IMR-90 (cell line): ENCODE measurements at regions not wholly inside any gene's neighbourhood (a gene's known extent, or its start where the extent isn't known, plus 50 kb on each side); places are given as distances from the start of the nearest gene placed in this dataset.

ENCODE experiments used
- ATAC-seq: fragments of 200-7000 bp; cut with Tn5 transposase; 2 replicates; pipeline ENCODE4 v1.9.1; 2020; ENCODE audit warnings: low read depth, mild to moderate bottlenecking, moderate library complexity
- BruUV-seq: library from RNA; stranded (reverse); fragments of 400-500 nt; replicated peaks from 2 replicates; lab custom pipeline; 2021; lab: Mats Ljungman, UMichigan
- CTCF ChIA-PET: fragments of 300-600 bp; formaldehyde crosslinking; extraction: SDS; loops from one replicate; lab custom pipeline; 2021; ENCODE audit warnings: antibody characterized with exemption; lab: Yijun Ruan, JAX
- POLR2A ChIA-PET: fragments of 300-600 bp; sonication (Branson Sonifier 250); formaldehyde crosslinking; loops from one replicate; lab custom pipeline; 2022; ENCODE audit warnings: antibody characterized with exemption; ENCODE audit not compliant: unreplicated experiment; lab: Charles Lee
- DNase-seq: peaks from one replicate; pipeline ENCODE4 v3.0.0; 2013
- H2AFZ ChIP-seq: replicated peaks from 2 replicates; pipeline ENCODE3; 2013; ENCODE audit warnings: low read length, mild to moderate bottlenecking; ENCODE audit not compliant: poor library complexity
- H2AK5ac ChIP-seq: 2 replicates; pipeline ENCODE4 v1.6.1; 2013; ENCODE audit warnings: low read depth, low read length, inconsistent platforms
- H2AK9ac ChIP-seq: replicated peaks from 2 replicates; pipeline ENCODE3; 2013; ENCODE audit warnings: mild to moderate bottlenecking, low read depth, low read length, moderate library complexity; ENCODE audit not compliant: poor library complexity
- H2BK120ac ChIP-seq: 2 replicates; pipeline ENCODE4 v1.6.1; 2013; ENCODE audit warnings: low read depth, low read length, inconsistent platforms
- H2BK15ac ChIP-seq: 3 replicates; pipeline ENCODE4 v1.6.1; 2013; ENCODE audit warnings: low read depth, low read length, inconsistent platforms
- H2BK20ac ChIP-seq: 2 replicates; pipeline ENCODE4 v1.6.1; 2013; ENCODE audit warnings: low read depth, mild to moderate bottlenecking, inconsistent platforms, low read length, moderate library complexity
- H2BK5ac ChIP-seq: 2 replicates; pipeline ENCODE4 v1.6.1; 2013; ENCODE audit warnings: mild to moderate bottlenecking, low read depth, low read length, inconsistent platforms; ENCODE audit not compliant: poor library complexity, severe bottlenecking
- H3K14ac ChIP-seq: replicated peaks from 2 replicates; pipeline ENCODE4 v1.6.1; 2013; ENCODE audit warnings: low read depth, low read length, inconsistent platforms
- H3K18ac ChIP-seq: 2 replicates; pipeline ENCODE4 v1.6.1; 2013; ENCODE audit warnings: low read depth, low read length, control low read depth
- H3K23ac ChIP-seq: 2 replicates; pipeline ENCODE4 v1.6.1; 2013; ENCODE audit warnings: low read depth, low read length, inconsistent platforms
- H3K27ac ChIP-seq: 2 replicates; pipeline ENCODE4 v1.5.1; 2013; ENCODE audit warnings: mild to moderate bottlenecking, control low read depth, low read length; ENCODE audit not compliant: insufficient read depth
- H3K27me3 ChIP-seq: 2 replicates; pipeline ENCODE4 v1.6.1; 2013; ENCODE audit warnings: low read length; ENCODE audit not compliant: control insufficient read depth, insufficient read depth
- H3K36me3 ChIP-seq: 2 replicates; pipeline ENCODE4 v1.6.1; 2013; ENCODE audit warnings: low read length, mixed read lengths; ENCODE audit not compliant: control insufficient read depth, insufficient read depth
- H3K4ac ChIP-seq: 2 replicates; pipeline ENCODE4 v1.6.1; 2013; ENCODE audit warnings: low read depth, low read length, inconsistent platforms
- H3K4me1 ChIP-seq: 2 replicates; pipeline ENCODE4 v1.6.1; 2013; ENCODE audit warnings: low read length, mixed read lengths; ENCODE audit not compliant: control insufficient read depth, insufficient read depth
- H3K4me2 ChIP-seq: 2 replicates; pipeline ENCODE4 v1.6.1; 2013; ENCODE audit warnings: low read depth, mild to moderate bottlenecking, control low read depth, low read length, moderate library complexity
- H3K4me3 ChIP-seq: 2 replicates; pipeline ENCODE4 v1.5.1; 2013; ENCODE audit warnings: low read depth, mild to moderate bottlenecking, control low read depth, low read length, moderate library complexity; ENCODE audit not compliant: insufficient read depth
- H3K56ac ChIP-seq: 2 replicates; pipeline ENCODE4 v1.6.1; 2013; ENCODE audit warnings: low read length, inconsistent platforms; ENCODE audit not compliant: insufficient read depth; ENCODE audit errors: extremely low read depth
- H3K79me1 ChIP-seq, 2 experiments: 2 replicates each; pipeline ENCODE4 v1.6.1; 2013; ENCODE audit warnings: low read length in 2 of 2, inconsistent platforms in 1 of 2, low read depth in 1 of 2
- H3K9ac ChIP-seq: 2 replicates; pipeline ENCODE4 v1.6.1; 2013; ENCODE audit warnings: low read depth, low read length, control low read depth
- H3K9me1 ChIP-seq: 2 replicates; pipeline ENCODE4 v1.6.1; 2013; ENCODE audit warnings: low read length, inconsistent platforms; ENCODE audit not compliant: insufficient read depth
- H3K9me3 ChIP-seq: 2 replicates; pipeline ENCODE4 v1.6.1; 2013; ENCODE audit warnings: low read length; ENCODE audit not compliant: control insufficient read depth, insufficient read depth
- H4K20me1 ChIP-seq: 2 replicates; pipeline ENCODE4 v1.6.1; 2013; ENCODE audit warnings: low read length, inconsistent platforms; ENCODE audit not compliant: insufficient read depth
- H4K5ac ChIP-seq: 2 replicates; pipeline ENCODE4 v1.6.1; 2013; ENCODE audit warnings: mild to moderate bottlenecking, low read depth, low read length, control low read depth
- H4K8ac ChIP-seq, 2 experiments: 2 replicates each; pipeline ENCODE4 v1.6.1; 2013; ENCODE audit warnings: low read depth in 2 of 2, low read length in 2 of 2, control low read depth in 1 of 2, inconsistent platforms in 1 of 2
- H4K91ac ChIP-seq: 2 replicates; pipeline ENCODE4 v1.6.1; 2013; ENCODE audit warnings: low read depth, low read length, inconsistent platforms; ENCODE audit not compliant: insufficient read depth
- BHLHE40 ChIP-seq: fragments of 150-350 bp; IDR thresholded peaks from 2 replicates; pipeline ENCODE4 v1.6.1; 2016; ENCODE audit warnings: mild to moderate bottlenecking, low read depth, low read length
- CEBPB ChIP-seq: IDR thresholded peaks from 2 replicates; pipeline ENCODE4 v1.6.1; 2012; ENCODE audit warnings: low read depth, low read length, improper control_type of control experiment
- CHD1 ChIP-seq: IDR thresholded peaks from 2 replicates; pipeline ENCODE4 v1.6.1; 2012; ENCODE audit warnings: low read depth, low read length, improper control_type of control experiment
- CTCF ChIP-seq: conservative IDR thresholded peaks from 2 replicates; pipeline ENCODE4 v1.5.1; 2012; ENCODE audit warnings: mild to moderate bottlenecking, low read depth, low read length, improper control_type of control experiment
- FOS ChIP-seq: fragments of 150-350 bp; IDR thresholded peaks from 2 replicates; pipeline ENCODE4 v1.6.1; 2016; ENCODE audit warnings: low read depth, low read length
- MAFK ChIP-seq: IDR thresholded peaks from 2 replicates; pipeline ENCODE4 v1.6.1; 2012; ENCODE audit warnings: low read depth, low read length, improper control_type of control experiment
- MAZ ChIP-seq: IDR thresholded peaks from 2 replicates; pipeline ENCODE4 v1.6.1; 2012; ENCODE audit warnings: low read depth, mild to moderate bottlenecking, low read length, improper control_type of control experiment, moderate library complexity, borderline replicate concordance
- MXI1 ChIP-seq: IDR thresholded peaks from 2 replicates; pipeline ENCODE4 v1.6.1; 2012; ENCODE audit warnings: low read depth, mild to moderate bottlenecking, low read length, moderate library complexity, borderline replicate concordance
- NFE2L2 ChIP-seq: fragments of 150-350 bp; IDR thresholded peaks from 2 replicates; pipeline ENCODE4 v1.6.1; 2016; ENCODE audit warnings: low read depth, mild to moderate bottlenecking, low read length
- POLR2A ChIP-seq: IDR thresholded peaks from 2 replicates; pipeline ENCODE4 v1.6.1; 2012; ENCODE audit warnings: mild to moderate bottlenecking, low read depth, low read length
- RAD21 ChIP-seq: IDR thresholded peaks from 2 replicates; pipeline ENCODE4 v1.6.1; 2012; ENCODE audit warnings: low read length, improper control_type of control experiment
- RCOR1 ChIP-seq: IDR thresholded peaks from 2 replicates; pipeline ENCODE4 v1.6.1; 2012; ENCODE audit warnings: mild to moderate bottlenecking, low read length, improper control_type of control experiment; ENCODE audit not compliant: insufficient replicate concordance
- RFX5 ChIP-seq: IDR thresholded peaks from 2 replicates; pipeline ENCODE4 v1.8.0; 2012; ENCODE audit warnings: low read depth, mild to moderate bottlenecking, low read length, moderate library complexity
- SMC3 ChIP-seq: fragments of 150-350 bp; IDR thresholded peaks from 2 replicates; pipeline ENCODE4 v1.6.1; 2016; ENCODE audit warnings: low read depth, mild to moderate bottlenecking, antibody characterized with exemption, low read length, moderate library complexity
- USF2 ChIP-seq: fragments of 150-350 bp; IDR thresholded peaks from 2 replicates; pipeline ENCODE4 v1.6.1; 2017; ENCODE audit warnings: mild to moderate bottlenecking, antibody characterized with exemption, low read length, low read depth
- WGBS, 2 experiments: methylation state at CpG; one replicate each; pipeline versions ENCODE4 v1.1.5 to v1.1.7; 2013; ENCODE audit warnings: missing lambda C conversion rate in 2 of 2; ENCODE audit not compliant: insufficient read length in 1 of 2; ENCODE audit errors: extremely low coverage in 2 of 2; 5-methylcytosine and 5-hydroxymethylcytosine counted together
- dilution Hi-C: fragments of 300-500 bp; cut with HindIII; formaldehyde crosslinking; loops from one replicate; pipeline ENCODE4 v1.14.3; 2018; ENCODE audit warnings: low sequenced_read_pairs; ENCODE audit not compliant: unreplicated experiment
- in situ Hi-C: fragments of 300-500 bp; cut with MboI; formaldehyde crosslinking; loops from 3 replicates; pipeline ENCODE4 v1.14.3; 2019; ENCODE audit warnings: low sequenced_read_pairs, inconsistent platforms, mixed read lengths
- intact Hi-C: fragments of 100-400 bp; cut with micrococcal nuclease; formaldehyde crosslinking; loops from 2 replicates; pipeline ENCODE4 v1.10.0; 2022

GRCh38 chr20:19817017-19817416, 59.0 kb downstream of the RIN2 start:
- peaks cover 17% of the 10 kb centered on the region for H3K4me1 ChIP-seq
- H3K9ac ChIP-seq = no peak overlapping the region
- H3K56ac ChIP-seq = peak overlapping the region; percentile 96
- no TSS peak for BruUV-seq
- peak overlapping the region; percentile 96; the same call in 1 of the 2 replicates for H3K23ac ChIP-seq
- peak overlapping the region; percentile 98 for H4K91ac ChIP-seq
- H3K14ac ChIP-seq = peak overlapping the region; percentile 95; the same call in 1 of the 2 replicates
- H2BK5ac ChIP-seq = peak overlapping the region; percentile 99
- peak overlapping the region; percentile 92 for H3K4ac ChIP-seq
- peaks cover 3% of the 10 kb centered on the region; the same call in 1 of the 2 replicates for H3K9me3 ChIP-seq
- ChIA-PET CTCF (interaction anchor here (0.6 kb wide), 1 partner anchor 10 kb away, joined by 7 read pairs; no protein-coding TSS in a partner anchor), POLR2A (interaction anchor here (0.5 to 1.4 kb wide), 4 partner anchors 69 to 853 kb away, joined by 3 to 5 read pairs (median 4); no protein-coding TSS in a partner anchor)
- no peak overlapping the region for H2BK15ac ChIP-seq
- intact Hi-C loops = loop anchor here (10.0 kb wide), 1 partner anchor 158 kb away; no protein-coding TSS in a partner anchor
- no peak overlapping the region for H2AFZ ChIP-seq
- no peaks in the 10 kb centered on the region for H3K27me3 ChIP-seq
- H2BK120ac ChIP-seq = peak overlapping the region; percentile 99
- H2AK5ac ChIP-seq = peak overlapping the region; percentile 32; the same call in 1 of the 2 replicates
- no peak overlapping the region for H3K4me3 ChIP-seq
- H4K20me1 ChIP-seq = no peaks in the 10 kb centered on the region
- peak; percentile 98 for DNase-seq
- in situ Hi-C loops = loop anchor here (5.0 kb wide), 1 partner anchor 65 kb away; no protein-coding TSS in a partner anchor
- peak overlapping the region; percentile 94 to 98; a peak in 3 of 4 replicates for H4K8ac ChIP-seq
- dilution Hi-C loops = no loop called here
- peak overlapping the region; percentile 46 for H3K18ac ChIP-seq
- peak overlapping the region; percentile 44 for H3K27ac ChIP-seq
- peak overlapping the region; percentile 99 for H2BK20ac ChIP-seq
- no CpG with 5 or more reads among the region's 5 CpGs for WGBS, 2 experiments
- H4K5ac ChIP-seq = no peak overlapping the region
- H3K9me1 ChIP-seq = peaks cover 21% of the 10 kb centered on the region
- H3K79me1 ChIP-seq = peaks cover 17 to 57% of the 10 kb centered on the region in 2 experiments; a peak in 3 of 4 replicates
- ATAC-seq = peak; percentile 67
- no peak overlapping the region for H2AK9ac ChIP-seq
- no peaks in the 10 kb centered on the region for H3K36me3 ChIP-seq
- no peak overlapping the region for H3K4me2 ChIP-seq
- TF ChIP-seq CHD1 (no peak), RFX5 (no peak), MAZ (no peak), NFE2L2 (no peak; the same call in 1 of the 2 replicates), MAFK (no peak), POLR2A (peak; percentile 20; the same call in 1 of the 2 replicates), BHLHE40 (peak; percentile 80), USF2 (peak; percentile 61; the same call in 1 of the 2 replicates), MXI1 (no peak), SMC3 (no peak), CTCF (no peak), RCOR1 (no peak), CEBPB (peak; percentile 92), FOS (peak; percentile 83), RAD21 (peak; percentile 26; the same call in 1 of the 2 replicates)
